ENCODE measurements at regions not wholly inside any gene's neighbourhood (a gene's known extent, or its start where the extent isn't known, plus 50 kb on each side); places are given as distances from the start of the nearest gene placed in this dataset.

GRCh38 chr15:31274496-31275330 is 51.9 kb upstream of the KLF13 start:
- TF ChIP-seq CTCF (IDR thresholded peaks at IDR 0.05) (no peak), POLR2A (IDR thresholded peaks at IDR 0.05) (no peak)
